ENCODE measurements at regions not wholly inside any gene's neighbourhood (a gene's known extent, or its start where the extent isn't known, plus 50 kb on each side); places are given as distances from the start of the nearest gene placed in this dataset.

DNA sequence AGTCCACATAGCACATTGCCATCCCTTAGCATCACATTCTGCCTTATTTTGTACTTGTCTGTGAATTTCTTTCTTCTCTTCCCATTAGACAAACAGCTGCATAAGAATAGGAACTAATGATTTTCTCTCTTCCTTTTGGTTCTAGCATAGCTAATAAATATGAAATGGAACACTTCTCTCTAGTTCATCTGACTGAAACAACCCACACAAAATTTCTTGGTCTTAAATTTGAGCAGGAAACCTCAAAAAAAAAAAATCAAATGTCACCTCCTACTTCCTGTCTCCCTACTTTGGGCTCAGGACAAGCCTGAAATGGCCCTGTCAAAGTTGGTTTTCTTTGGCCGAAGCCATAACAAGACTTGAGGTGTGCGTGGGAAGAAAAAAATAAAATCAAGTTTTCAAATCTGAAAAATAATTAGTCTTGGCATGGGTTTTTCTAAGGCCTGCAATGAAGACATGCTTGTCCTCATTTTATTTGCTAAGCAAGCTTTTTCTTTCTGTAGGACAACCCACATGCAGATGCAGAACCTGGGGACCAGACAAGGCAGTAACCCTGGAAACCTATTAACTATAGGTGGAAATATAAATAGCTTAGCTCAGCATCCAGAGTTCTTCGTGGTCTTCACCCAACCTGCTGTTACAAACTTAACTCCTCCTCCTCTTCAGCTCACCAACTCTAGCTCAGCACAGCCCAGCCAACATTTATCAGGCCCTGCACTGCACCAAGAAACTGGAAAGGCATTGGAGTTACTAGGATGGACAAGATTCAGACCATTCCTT is 523.5 kb upstream of the KLF4 start:
- DNase-seq: no peak

DNA sequence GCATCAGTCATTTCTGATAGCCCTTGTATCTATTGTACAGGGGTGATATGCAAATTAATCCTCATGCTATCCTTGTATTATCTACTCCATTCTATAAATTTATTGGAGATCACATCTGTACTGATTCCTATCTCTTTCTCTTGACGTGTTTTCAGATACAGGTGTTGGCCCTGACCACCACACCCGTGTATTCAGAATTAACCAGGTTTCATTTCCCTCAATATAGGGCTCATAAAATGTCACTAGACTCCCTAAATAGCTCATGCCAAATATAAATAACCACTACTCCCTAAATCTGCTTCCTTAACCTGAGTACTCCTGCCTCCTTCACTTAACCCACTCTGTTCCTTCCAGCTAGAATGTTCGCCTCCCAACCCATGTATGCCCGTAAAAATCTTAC is 522.8 kb upstream of the KLF4 start:
- DNase-seq: no peak

DNA sequence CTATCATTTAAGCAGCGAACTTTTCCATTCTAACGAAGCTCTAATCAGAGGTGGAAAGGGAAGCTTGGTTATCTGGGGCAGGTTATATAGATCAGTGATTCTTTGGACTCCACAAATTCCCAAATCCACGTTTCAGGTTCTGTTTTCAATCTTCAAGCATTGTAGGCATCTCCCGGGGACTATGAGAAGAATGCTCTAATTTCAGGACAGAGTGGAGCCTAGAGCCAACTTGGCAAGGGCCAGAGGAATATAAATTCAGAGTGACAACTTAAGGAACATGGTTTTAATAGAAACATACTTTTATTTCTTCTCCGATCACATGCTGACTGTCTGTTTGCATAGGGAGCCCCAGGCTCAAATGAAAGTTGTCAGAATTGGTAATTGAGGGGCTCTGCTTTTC is 514.0 kb upstream of the KLF4 start:
- no peak for DNase-seq

DNA sequence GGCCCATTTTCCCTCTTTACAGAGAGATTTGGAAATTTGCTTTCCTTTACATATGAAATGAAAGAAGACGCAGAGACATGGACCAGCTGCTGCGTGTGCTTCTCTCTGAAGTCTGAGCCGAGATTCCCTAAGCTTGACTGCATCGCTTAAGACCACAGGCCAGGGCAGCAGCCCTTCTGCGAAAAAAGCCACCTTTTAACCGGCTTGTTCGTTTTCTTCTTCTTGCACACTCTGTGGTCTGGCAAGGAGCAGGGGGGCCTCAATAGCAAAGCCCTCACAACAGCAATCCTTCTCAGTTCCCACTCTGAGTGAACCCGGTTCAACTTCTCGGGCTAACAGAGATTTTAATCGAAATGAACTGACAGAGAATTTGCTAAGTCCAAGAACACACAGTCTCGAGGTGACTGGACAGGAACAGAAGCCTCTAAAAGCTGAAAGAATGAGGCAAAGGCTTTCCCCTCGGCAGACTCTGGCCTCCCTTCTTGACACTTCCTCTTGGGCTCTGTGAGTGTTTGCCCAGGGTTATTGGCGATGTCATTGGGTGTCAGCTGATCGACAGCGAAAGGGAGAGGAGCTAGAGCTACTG is 512.9 kb upstream of the KLF4 start:
- no peak for DNase-seq

DNA sequence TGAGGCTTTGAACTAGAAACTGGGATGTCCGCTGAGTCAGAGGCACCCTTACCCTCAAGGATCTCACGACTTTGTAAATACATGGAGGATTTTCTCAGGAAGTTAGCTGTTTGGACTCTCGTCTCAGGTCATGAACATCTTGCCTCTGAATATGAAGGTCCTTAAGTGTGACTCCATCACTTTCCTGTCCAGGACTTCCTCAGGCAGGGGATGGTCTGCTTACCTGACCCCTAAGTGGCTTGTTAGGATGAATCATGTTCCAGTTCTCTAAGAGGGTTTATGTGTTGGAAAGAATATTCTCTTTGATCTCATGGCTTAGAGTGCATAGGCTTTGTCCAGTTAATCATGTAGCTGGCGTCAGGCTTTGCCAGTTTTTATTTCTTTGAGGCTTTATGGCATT is 511.7 kb upstream of the KLF4 start:
- no peak for DNase-seq

DNA sequence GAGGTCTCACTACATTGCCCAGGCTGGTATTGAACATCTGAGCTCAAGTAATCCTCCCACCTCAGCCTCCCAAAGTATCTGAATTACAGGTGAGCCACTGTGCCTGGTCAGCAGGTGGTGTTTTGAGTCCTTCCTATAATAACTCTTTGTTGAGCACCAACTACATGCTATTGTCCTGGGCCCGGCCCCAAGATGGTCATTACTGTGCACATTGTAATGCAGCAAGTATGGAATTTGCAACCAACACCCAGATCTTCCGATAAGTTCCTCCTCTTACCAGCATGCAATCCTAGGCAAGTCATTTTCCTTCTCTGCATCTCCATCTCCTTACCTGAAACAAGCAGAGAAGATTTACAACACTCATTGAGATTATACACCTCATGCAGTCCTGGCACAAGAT is 510.3 kb upstream of the KLF4 start:
- DNase-seq: no peak

DNA sequence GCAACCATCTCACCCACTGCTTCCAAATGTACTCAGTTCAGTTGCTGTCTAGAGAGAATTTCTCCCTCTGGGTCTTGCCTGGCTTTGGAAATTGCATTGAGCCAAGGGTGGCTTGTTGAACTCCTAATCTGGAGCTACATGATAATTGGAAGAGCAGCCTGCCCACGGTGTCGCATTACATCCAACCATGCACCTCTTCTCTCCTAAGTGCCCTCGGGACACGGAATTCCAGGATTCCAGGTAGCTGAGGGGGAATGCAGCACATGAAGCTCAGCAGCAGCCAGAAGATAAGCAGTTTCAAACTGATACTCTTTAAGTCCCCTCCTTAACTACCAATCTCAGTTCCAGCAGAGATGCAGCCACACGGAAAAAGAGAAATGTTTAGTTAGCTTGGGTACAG is 509.4 kb upstream of the KLF4 start:
- no peak for DNase-seq

DNA sequence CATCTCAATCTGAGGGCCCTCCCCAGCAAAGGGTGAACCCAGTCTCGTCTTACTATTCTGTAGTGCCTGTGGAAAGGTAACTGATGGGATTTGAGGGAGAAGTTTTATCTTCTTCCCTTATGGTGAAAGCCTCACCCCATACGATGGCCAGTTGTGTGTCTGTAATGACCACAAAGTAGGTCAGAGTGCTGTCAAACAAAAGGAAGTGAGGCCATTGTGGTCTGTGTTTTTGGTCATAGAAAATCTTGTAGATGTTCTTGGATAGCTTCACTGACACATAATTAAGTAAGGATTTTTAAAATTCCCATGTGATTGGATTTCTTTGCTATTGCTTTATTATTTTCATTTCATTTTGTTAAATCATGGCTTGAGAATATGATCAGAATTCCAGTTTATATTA is 505.1 kb upstream of the KLF4 start:
- DNase-seq: no peak

DNA sequence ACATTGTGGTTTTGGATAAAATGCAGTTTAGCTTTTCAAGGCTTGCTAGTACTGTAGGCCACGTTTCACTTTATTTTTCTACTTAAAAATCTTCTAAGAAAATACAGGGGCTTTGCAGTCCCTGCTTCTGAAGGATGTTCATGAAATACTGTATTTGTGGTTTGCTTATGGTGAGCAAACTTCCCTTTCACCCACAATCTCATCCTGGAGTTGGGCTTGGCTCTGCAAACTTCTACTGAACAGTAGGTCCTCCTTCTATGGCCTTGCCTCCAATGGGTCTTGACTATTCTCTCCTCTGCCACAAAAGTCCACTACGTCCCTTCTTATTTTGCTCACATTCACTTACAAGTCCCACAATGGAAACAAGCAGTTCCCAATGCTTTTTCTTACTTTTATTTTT is 502.7 kb upstream of the KLF4 start:
- no peak for DNase-seq

DNA sequence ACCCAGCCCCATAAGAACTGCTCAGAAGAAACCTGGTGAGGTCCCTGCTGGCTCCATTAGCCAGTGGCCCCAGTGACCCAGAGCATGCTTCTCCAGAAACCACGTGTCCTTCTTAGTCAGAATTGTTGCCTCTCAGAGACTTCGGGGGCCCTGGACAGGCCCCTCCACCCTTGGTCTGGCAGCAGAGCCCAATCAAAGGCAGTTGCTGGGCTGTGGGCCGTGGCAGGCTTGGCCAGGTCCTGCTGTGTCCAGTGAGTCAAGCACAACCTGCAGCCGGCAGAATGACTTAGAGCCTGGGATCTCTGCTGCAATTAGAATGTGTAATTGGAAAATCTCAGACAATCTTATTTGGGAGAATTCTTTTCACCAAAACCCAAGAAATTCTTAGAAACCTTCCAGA is 502.0 kb upstream of the KLF4 start:
- no peak for DNase-seq

DNA sequence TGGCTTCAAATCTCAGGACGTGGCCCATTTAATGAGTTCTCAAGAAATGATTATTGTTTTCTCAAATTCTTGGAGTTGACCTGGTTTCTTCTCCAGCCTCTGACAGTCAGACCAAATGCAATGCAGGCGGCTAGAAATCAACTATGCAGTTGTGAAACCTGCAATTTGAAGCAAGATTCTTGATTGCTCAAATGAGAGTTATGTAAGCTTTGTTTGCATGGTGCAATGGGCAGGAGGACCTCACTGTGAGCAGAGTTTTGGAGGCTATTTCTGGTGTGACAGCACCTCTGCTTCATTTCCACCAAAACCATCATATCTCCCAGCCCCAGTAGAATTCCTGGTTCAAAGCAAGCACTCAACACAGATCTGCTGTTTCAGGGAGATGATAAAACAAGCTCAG is 500.0 kb upstream of the KLF4 start:
- DNase-seq: no peak

DNA sequence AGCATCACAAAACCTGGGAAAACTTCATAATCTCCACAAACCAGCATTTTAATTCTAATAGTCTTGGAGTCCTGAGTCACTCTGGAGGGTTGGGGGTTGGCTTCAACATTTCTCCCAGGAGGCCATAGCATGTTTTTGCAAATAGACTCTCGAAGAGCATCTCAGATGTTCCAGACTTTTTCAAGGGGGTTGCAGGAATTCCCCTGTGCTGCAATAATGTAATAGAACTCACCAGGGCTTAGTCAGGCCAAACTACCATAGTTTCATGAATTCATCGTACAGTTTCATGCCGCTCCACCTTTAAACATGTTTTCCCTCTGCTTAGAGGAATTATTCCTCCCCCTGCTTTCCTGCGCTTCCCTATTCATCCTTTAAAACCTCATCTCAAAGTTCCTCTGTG is 499.5 kb upstream of the KLF4 start:
- DNase-seq: no peak

DNA sequence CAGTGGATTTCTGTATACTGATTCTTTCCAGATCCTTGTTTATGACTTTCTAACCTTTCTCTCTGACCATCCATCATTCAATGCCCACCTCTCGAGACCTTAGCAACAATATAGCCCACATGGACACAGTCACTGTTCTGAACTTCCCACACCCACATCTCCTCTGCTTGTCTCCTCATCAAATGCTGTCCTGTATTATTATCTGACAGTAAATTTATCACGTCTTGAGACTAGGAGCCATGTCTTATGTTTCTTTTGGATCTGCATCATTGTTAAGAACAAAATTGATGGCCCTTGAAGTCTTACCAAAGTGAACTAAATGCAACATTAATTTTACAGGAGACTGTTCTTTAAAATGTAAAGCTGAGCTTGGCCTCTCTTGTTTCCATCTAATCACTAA is 495.4 kb upstream of the KLF4 start:
- no peak for DNase-seq

DNA sequence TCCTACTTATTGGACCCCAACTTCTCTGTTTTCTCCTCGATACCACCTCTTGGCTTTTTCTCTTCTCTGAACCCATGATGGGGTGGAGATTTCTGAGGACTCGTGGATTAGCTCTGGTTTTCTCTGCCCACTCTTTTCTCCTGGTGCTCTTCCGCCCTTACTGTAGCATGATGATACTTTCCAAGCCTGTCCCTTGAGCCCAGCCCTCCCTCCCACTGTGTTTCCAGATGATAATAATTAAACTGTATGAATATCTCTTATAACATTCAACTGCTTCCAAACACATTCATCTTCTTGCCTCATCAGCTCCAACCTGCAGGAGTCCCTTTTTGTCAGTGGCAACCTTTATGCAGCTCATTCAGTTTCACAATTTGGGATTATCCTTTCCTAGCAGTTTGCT is 494.2 kb upstream of the KLF4 start:
- no peak for DNase-seq

DNA sequence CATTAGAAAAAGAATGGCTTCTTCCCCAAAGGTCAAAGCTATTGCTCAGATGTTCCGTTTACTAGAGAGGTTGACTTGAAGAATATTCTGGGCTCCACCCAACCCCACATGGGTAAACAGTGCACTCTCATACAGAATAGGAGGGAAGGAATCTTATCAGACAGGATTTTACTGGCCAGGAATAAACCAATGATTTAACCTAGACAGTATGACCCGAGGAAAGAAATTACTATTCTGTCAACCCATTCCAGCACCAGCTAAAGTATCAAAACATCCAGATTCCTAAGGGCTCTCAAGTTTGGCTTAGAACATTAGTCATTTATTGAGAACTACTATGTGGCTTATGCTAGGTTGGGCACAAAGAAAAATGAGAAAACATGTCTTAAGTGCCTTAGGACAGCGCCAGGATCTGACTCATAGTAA is 493.6 kb upstream of the KLF4 start:
- no peak for DNase-seq

DNA sequence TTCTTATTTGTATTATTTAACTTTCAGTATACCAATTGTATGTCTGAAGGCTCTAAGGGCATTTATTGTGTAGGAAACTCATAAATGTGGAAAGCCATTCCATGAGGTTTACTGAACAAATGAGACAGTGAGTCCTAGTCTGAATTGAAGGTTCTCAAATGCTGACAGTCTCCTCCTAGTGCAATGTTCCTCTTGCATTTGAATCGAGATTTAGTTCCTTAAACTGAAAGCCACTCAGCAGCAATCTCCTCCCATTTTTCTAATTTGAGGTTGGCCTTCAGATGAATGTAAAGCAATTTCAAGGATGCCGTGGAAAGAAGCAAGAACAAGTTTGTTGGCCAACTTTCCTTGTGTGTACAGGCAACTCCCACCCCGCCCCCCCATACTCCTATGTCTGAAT is 493.2 kb upstream of the KLF4 start:
- no peak for DNase-seq

DNA sequence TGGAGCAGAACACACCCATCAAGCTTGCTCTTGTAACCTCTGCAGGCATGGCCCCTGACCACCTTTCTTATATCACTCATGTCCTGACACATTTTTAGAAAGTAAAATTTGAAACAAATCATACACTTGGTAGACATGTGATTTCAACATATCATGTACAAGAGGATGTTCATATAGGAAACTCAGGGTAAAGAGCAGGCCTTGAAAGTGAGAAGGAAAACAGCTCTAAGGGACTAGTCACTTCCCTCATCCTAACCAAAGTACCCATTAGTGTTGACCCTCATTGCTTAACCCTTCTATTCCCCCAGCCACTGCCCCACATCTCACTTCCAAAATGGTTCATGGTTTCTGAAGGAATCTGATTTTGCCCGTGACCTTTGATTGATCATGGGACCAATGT is 492.4 kb upstream of the KLF4 start:
- no peak for DNase-seq

DNA sequence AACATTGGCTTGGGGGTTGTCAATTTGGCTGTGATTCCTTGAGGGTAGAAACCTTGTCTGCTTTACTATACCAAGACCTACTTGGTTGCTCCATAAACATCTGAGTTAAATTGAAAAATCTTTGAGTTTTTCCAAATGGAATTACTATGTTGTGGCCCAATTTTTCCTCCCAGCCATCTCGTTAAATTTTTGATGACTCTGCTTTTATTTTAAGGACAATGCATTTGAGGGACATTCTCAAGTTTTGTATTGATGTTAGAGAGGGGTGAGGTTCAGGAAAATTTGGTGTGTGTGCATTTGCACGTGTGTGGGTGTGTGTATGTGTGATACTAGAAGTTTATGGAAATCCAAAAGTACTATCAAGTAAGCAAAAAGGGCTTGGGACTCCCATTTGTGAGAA is 491.4 kb upstream of the KLF4 start:
- DNase-seq: no peak

DNA sequence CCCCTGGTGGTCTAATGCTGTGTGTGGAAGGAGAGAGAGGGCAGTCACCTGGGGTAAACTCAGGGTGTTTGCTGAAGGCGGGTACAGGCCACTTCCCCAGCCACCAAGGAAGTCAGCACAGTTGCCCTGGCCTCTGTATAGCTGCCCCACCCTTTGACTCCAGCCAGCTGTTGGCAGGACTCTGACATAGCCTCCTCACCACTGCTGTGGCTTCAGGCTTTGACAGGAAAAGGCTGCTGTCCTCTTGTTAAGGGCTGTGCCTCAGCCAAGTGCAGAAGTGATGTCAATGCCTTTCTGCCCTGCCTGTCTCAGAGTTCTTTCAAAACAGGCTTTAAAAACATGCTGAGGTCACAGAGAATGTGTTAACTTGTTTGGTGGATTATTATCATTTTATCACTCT is 487.2 kb upstream of the KLF4 start:
- no peak for DNase-seq

DNA sequence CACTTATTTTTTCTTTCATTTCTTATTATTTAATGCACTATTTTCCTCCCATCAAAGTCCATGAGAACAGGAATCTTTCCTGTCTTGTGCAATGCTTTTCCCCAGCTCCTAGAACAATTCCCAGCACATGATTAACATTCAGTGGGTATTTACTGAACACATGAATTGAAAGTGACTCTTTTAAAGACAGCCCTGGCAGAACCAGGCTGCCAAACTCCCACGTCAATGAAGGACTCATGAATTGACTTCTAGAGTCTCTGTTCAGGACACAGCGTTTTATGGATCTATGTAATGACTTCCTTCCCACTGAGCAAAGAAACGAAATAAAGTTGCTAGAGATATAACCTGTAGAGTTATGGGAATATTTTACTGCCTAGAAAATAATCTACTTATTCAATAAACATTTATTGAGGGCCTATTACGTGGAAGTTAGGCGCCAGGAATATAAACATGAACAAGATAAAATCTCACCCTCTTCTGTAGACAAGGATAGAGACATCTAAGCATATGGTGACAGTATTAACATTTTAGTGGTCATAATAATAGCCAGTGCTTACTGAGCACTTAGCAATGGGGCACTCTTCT is 485.9 kb upstream of the KLF4 start:
- no peak for DNase-seq

DNA sequence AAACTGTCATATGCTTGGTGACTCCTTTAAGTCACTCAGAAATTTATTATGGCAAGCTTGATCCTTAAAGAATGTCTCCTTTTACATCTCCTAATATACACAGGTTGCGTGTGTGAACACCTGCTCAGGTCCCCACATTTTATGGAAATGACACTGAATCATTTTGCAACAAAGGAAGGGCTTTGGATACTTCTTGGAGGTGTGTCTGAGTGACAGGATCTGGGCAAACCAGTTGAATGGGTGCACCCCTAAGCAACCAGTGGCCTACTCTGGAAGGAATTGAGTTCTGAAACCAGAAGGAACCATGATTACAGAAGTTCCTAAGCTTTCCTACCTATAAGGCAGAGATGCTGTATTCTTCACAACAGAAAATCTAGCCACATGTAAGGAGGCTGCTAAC is 483.9 kb upstream of the KLF4 start:
- no peak for DNase-seq

DNA sequence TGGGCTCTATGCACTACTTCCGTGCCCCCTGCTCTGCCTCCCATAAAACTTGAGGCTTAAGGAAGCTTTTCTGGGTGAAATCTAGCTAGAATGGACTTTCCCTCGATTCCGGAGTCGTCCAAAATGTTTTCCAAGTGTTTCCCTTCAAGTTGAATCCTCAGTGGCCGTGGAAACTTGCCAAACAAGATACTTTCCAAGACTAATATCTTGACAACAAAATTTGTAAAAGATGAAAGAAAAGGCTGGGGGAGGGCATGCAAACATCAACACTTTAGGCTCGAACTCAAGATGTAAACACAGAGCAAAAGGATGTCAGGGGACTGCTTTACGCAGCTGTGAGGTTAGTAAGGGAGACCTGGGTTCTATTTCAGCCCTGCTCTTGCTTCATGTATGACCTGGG is 482.8 kb upstream of the KLF4 start:
- DNase-seq: no peak

DNA sequence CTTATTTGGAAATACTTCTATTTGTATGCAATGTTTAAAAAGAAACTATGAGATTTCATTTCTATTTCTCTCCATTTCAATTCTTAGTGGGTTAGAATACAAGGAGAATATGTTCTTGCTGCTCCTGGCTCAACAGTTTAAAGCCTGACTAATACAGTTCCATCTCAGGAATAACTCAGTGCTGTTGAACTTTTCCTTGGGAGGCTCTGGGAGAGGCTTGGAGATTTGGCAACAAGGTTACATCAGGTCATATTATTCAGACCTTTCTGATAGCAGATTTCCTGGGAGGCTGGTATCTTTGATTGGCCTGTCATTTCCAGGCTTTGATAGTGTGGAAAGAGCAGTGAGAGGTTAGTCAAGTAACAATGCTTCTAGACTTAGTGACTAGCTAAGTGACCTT is 481.7 kb upstream of the KLF4 start:
- DNase-seq: no peak

DNA sequence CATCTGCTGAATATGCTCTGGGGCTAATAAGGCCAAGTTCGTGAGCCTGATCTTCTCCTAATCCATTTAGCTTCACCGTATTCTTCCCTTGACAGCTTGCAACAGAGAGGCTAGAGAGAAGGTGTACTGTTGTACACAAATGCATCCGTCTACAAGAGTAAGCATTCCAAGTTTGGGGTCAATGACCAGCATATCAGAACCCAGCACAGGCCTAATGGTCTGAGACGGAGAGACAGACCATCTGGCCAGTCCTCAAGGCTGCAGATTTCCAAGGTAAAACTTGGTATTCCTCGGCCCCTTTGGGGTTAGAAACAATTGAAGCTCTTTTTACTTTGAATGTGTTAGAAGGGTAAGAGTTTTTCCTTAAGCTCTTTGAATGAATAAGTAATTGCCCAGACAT is 481.2 kb upstream of the KLF4 start:
- no peak for DNase-seq

DNA sequence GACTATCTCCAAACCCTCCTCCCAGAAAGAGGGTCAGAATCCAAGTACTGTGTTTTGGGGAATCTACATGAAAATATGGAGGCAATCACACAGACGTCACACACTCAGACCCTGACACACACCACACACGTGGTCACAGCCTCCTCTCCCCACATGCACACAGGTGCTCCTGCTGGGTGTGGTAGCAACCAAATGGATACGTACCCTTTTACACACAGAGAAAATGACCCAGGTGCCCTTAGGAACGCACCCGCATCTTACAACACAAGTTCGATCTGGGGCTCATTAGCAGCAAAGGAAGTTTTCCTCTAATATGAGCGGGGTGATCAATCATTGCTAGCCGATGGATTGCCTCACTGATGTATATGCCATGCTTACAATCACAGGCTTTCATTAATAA is 480.2 kb upstream of the KLF4 start:
- DNase-seq: no peak

Measured in retina (tissue), 1 donor.